ENCODE measurements at regions not wholly inside any gene's neighbourhood (a gene's known extent, or its start where the extent isn't known, plus 50 kb on each side); places are given as distances from the start of the nearest gene placed in this dataset.
"Not testable (repeated sequence)": the region's sequence is repeated elsewhere in the genome, so short reads cannot be mapped to it uniquely, and the experiment has no call there.

DNA sequence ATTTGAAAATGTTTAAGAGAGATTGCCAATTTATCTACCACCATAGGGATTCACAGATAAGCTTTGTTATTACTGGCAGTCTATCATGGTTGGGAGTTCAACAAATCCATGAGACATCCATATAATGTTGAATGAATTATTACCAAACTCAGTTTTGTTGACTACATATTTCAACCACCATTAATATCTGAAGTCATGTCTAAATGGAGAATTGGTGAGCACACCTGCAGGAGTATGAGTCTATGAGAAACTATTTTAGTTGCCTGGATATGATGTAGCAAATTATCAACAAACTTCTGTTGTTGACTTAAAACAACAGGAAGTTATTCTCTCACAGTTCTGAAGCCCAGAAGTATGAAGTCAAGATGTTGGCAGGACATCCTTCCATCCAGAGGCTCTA is 126.8 kb upstream of the FBXL7 start:
- Mint-ChIP-seq H3K4me3 (no peak overlapping the region), H3K36me3 (peaks cover 2% of the 10 kb centered on the region), H3K27me3 (no peaks in the 10 kb centered on the region), H3K27ac (no peak overlapping the region), H3K4me1 (no peaks in the 10 kb centered on the region), H3K9me3 (peaks cover 0 to 8% (median 2%) of the 10 kb centered on the region in 3 donors)

DNA sequence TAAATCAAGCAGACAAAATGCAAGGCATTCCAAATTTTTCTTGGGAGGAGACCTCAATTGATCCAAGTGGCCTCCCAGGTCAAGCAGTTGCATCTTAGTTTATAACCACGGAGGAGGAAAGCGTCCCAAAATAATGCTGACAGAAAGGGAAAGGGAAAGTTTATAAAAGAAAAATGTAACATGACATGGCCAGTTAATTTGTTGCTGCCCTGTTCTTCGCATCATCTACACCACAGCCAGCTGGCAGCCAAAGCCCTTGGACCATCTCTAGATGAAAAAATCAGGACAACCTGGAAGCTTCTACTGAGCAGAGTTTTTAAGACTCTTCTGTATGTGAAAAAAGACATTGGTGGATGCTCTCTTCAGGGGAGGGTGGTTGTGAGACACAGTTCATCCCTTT is 128.8 kb upstream of the FBXL7 start:
- Mint-ChIP-seq H3K27me3 (no peaks in the 10 kb centered on the region), H3K27ac (no peak overlapping the region), H3K9me3 (peaks cover 2 to 12% (median 4%) of the 10 kb centered on the region in 3 donors), H3K4me1 (no peaks in the 10 kb centered on the region), H3K36me3 (peaks cover 4% of the 10 kb centered on the region), H3K4me3 (peak overlapping the region in 1 of 4 donors; percentile 23)

DNA sequence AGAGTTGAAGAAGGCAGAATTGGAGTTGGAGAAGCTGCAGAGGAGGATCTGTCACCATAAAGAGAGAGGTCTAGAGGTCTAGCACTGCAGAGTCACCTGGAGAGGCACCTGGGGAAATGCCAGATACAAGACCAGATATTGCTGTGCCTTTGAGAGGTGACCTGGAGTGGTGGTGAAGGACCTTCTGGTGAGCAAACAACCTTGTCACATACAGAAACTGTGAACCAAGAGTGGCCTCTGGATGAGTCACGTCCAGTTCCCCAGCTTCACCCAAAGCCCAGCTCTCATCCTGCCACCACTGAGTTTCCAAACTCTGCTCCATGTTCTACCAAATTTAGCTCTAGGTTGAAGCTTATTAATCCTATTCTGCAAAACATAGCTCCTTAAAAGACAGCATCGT is 131.1 kb upstream of the FBXL7 start:
- Mint-ChIP-seq H3K36me3 (peaks cover 2% of the 10 kb centered on the region), H3K9me3 (peaks cover 2 to 12% (median 4%) of the 10 kb centered on the region in 3 donors), H3K4me1 (no peaks in the 10 kb centered on the region)

GRCh38 chr5:15367489-15367888 is 132.5 kb upstream of the FBXL7 start:
- no peak overlapping the region for H3K27ac Mint-ChIP-seq
- H3K4me3 Mint-ChIP-seq: no peak overlapping the region
- peaks cover 5 to 15% (median 6%) of the 10 kb centered on the region in 3 donors for H3K9me3 Mint-ChIP-seq
- peaks cover 2% of the 10 kb centered on the region for H3K36me3 Mint-ChIP-seq
- no peaks in the 10 kb centered on the region for H3K27me3 Mint-ChIP-seq
- H3K4me1 Mint-ChIP-seq: peaks cover 0 to 2% (median 0%) of the 10 kb centered on the region in 3 donors

More for the DNA sequence above, 131.1 kb upstream of the FBXL7 start:
- no peak overlapping the region for H3K4me3 Mint-ChIP-seq
- no peaks in the 10 kb centered on the region for H3K27me3 Mint-ChIP-seq
- H3K27ac Mint-ChIP-seq: no peak overlapping the region

DNA sequence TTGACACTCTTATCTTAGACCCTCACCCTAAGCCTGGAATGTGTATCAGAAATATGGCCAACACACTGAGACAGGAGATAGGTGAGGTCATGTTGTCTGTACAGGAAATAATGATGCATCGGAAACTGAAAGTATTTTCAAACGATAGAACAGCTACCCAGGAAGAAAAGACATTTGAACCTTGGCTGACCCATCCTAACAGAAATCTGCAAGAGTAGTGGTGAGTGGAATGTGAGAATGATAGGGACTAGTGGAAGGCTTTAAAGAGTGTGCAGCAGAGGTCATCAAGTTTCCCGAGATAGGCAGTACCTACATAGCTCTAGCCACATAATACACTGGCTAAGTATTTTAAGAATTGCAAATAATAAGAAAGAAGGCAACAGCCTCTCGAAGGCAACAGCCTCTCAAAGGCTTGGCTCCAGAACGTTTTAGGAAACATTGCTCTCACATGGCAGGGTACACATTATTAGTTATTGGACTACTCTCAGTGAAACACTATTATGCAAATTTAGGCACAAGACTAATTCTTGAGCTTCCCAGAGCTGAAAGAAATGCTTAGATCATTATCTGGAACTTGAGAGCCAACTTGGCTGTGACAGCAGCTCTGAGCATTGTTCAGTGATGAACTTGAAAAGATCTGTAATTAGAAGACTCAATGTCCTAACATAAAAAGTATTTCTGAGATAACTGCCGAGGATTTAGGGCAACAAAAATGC is 133.1 kb upstream of the FBXL7 start:
- Mint-ChIP-seq H3K27ac (no peak overlapping the region), H3K27me3 (no peaks in the 10 kb centered on the region), H3K36me3 (peaks cover 2% of the 10 kb centered on the region), H3K4me1 (peaks cover 0 to 2% (median 0%) of the 10 kb centered on the region in 3 donors), H3K9me3 (peaks cover 5 to 17% (median 7%) of the 10 kb centered on the region in 3 donors), H3K4me3 (no peak overlapping the region)

GRCh38 chr5:15365070-15365469 is 134.9 kb upstream of the FBXL7 start:
- Mint-ChIP-seq H3K9me3 (peaks cover 5 to 17% (median 7%) of the 10 kb centered on the region in 3 donors), H3K4me1 (peaks cover 0 to 2% (median 0%) of the 10 kb centered on the region in 3 donors), H3K27ac (no peak overlapping the region), H3K4me3 (no peak overlapping the region), H3K27me3 (no peaks in the 10 kb centered on the region), H3K36me3 (peaks cover 2% of the 10 kb centered on the region)

DNA sequence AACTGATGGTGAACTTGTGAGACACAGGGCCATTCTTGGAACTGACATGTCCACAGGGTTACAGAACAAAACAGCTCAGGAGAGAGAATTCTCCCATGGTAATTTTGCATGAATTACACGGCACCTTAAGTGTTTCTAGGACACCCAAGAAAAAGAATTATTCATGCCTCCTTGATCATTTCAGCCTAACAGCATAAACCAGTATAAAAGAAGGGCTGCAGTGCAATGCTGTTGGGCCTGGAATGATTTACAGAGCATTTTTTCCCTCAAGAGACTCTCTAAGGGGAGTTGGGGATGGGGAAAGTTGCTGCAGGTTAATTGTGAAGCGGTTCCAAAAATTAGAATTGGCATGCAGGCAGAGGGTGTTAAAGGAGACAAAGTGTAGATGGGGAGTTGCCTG is 136.4 kb upstream of the FBXL7 start:
- H3K4me1 Mint-ChIP-seq: peaks cover 0 to 2% (median 0%) of the 10 kb centered on the region in 3 donors
- H3K4me3 Mint-ChIP-seq: no peak overlapping the region
- peaks cover 5 to 9% (median 8%) of the 10 kb centered on the region in 3 donors for H3K9me3 Mint-ChIP-seq
- H3K27me3 Mint-ChIP-seq: no peaks in the 10 kb centered on the region
- no peak overlapping the region for H3K27ac Mint-ChIP-seq
- H3K36me3 Mint-ChIP-seq: peaks cover 2% of the 10 kb centered on the region

GRCh38 chr5:15357092-15357453 is 142.9 kb upstream of the FBXL7 start:
- not testable (repeated sequence) for H3K27ac Mint-ChIP-seq, H3K4me1 Mint-ChIP-seq, H3K27me3 Mint-ChIP-seq, H3K4me3 Mint-ChIP-seq, H3K36me3 Mint-ChIP-seq, H3K9me3 Mint-ChIP-seq

- not testable (repeated sequence) for H3K4me1 Mint-ChIP-seq, H3K9me3 Mint-ChIP-seq, H3K27me3 Mint-ChIP-seq, H3K4me3 Mint-ChIP-seq, H3K36me3 Mint-ChIP-seq, H3K27ac Mint-ChIP-seq
Observed at GRCh38 chr5:15356308-15357091, 143.5 kb upstream of the FBXL7 start.

DNA sequence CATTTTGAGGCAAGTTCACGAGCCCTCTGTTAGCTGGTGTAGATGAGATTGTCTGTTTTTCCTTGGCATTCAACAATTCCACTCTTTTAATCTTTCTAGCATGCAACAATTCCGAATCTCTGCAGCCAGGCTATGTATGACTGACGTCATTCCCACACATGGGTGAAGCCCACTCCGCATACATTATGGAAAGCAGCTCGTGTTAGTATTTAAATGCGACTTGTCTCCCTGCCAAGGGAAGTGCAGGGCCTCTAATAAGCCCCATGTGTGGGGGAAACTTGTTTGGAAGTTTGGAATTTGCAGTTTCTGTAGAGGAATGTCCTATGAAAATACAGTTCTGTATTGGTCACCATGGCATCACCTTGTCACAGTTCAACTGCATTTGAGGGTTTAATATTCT is 146.0 kb upstream of the FBXL7 start:
- H3K27me3 Mint-ChIP-seq: no peaks in the 10 kb centered on the region
- H3K4me3 Mint-ChIP-seq: no peak overlapping the region
- H3K4me1 Mint-ChIP-seq: no peaks in the 10 kb centered on the region
- H3K27ac Mint-ChIP-seq: no peak overlapping the region
- peaks cover 0 to 5% (median 2%) of the 10 kb centered on the region in 3 donors for H3K9me3 Mint-ChIP-seq
- H3K36me3 Mint-ChIP-seq: no peaks in the 10 kb centered on the region

DNA sequence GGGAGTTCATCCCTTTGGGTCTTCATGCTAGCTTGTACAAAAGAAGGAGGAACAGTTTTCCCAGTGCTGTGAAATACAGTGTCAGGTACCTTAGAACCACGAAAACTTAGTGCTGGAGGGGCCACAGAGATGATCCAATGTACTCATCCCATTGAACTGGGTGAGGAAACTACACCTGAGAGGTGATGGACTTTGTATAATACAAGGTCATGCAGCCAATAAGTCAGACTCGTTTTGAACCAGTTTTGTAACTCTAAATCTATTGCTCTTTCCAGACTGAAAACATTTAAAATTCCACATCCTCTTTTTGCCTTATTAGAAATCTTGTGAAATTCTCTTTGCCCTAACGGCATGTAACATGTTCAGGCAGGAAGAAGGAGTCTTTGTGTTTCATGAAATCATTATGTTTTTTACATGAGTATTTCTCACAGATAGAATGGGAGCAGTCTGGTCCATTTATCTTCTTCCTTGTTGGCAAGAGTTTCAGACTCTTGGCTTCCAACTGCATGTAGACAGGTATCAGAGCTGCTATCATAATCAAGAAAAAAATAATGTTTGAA is 146.8 kb upstream of the FBXL7 start:
- H3K36me3 Mint-ChIP-seq: no peaks in the 10 kb centered on the region
- H3K9me3 Mint-ChIP-seq: peaks cover 0 to 5% (median 2%) of the 10 kb centered on the region in 3 donors
- no peak overlapping the region for H3K4me3 Mint-ChIP-seq
- no peaks in the 10 kb centered on the region for H3K4me1 Mint-ChIP-seq
- H3K27ac Mint-ChIP-seq: no peak overlapping the region
- no peaks in the 10 kb centered on the region for H3K27me3 Mint-ChIP-seq

DNA sequence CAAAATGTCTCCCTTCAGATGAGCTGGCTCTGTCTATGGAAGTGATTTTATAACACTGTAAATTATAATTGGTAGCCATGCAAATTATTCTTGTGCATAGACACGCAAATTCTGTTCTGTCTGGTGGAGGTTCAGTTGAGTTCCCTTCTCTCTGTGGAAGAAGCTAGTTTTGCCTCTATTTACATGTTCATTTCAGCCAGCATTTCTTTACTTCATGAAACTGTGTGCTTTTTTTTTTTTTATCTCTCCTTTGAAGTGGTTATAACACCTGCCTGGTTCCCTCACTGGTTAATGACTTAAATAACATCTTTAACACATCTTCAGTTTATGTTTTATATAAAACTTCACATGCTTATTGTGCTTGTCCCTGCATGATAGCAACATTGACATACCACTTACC is 149.4 kb upstream of the FBXL7 start:
- Mint-ChIP-seq H3K9me3 (peaks cover 0 to 5% (median 2%) of the 10 kb centered on the region in 3 donors), H3K4me3 (no peak overlapping the region), H3K36me3 (no peaks in the 10 kb centered on the region), H3K4me1 (no peaks in the 10 kb centered on the region), H3K27me3 (no peaks in the 10 kb centered on the region), H3K27ac (no peak overlapping the region)

GRCh38 chr5:15346738-15347137 is 153.2 kb upstream of the FBXL7 start:
- Mint-ChIP-seq H3K36me3 (no peaks in the 10 kb centered on the region), H3K9me3 (peaks cover 0 to 7% (median 3%) of the 10 kb centered on the region in 3 donors), H3K27me3 (no peaks in the 10 kb centered on the region), H3K4me3 (no peak overlapping the region), H3K27ac (no peak overlapping the region), H3K4me1 (no peaks in the 10 kb centered on the region)

DNA sequence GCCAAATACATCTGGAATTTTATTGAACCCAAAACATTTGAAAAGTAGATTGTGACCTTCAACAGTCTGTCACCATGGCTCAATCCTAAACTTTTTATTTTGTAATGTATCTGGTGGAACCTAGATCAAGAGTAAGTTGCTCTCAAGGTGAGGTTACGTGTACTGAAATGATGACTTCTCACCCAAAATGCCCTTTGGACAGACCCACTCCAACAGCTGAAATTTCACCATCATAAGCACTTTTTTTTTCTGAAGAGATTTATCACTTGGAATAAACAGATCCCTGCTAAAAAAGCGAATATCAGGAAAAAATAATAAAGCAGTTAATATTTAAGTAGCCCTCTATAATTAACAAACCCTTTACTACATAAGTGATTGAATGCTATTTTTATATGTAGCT is 155.0 kb upstream of the FBXL7 start:
- H3K27me3 Mint-ChIP-seq: no peaks in the 10 kb centered on the region
- no peak overlapping the region for H3K4me3 Mint-ChIP-seq
- H3K36me3 Mint-ChIP-seq: no peaks in the 10 kb centered on the region
- peaks cover 0 to 4% (median 4%) of the 10 kb centered on the region in 3 donors for H3K9me3 Mint-ChIP-seq
- H3K27ac Mint-ChIP-seq: no peak overlapping the region
- H3K4me1 Mint-ChIP-seq: no peaks in the 10 kb centered on the region

DNA sequence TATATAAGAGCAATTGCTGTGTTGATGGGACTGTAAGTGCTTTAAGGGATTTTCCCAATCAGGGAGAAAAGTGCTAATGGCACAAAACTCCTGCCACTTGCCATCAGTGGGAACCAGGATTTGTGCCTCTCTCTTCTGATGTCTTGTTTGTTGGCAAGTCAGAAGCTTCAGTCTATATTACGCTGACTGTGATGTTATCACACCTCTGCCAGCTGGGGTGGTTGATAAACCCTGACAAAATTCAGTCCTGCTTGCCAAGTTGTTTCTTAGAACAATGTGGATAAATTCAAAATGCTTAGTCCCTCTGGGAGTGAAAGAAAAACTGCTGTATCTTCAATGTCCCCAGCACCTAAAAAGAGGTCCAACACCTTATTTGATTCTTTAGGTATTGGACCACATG is 161.4 kb upstream of the FBXL7 start:
- H3K27me3 Mint-ChIP-seq: no peaks in the 10 kb centered on the region
- no peaks in the 10 kb centered on the region for H3K4me1 Mint-ChIP-seq
- no peaks in the 10 kb centered on the region for H3K36me3 Mint-ChIP-seq
- H3K27ac Mint-ChIP-seq: no peak overlapping the region
- H3K4me3 Mint-ChIP-seq: no peak overlapping the region
- H3K9me3 Mint-ChIP-seq: peaks cover 0 to 11% (median 3%) of the 10 kb centered on the region in 3 donors

Measured in IgD-negative memory B cell (primary cell).